ENCODE measurements at regions not wholly inside any gene's neighbourhood (a gene's known extent, or its start where the extent isn't known, plus 50 kb on each side); places are given as distances from the start of the nearest gene placed in this dataset.
A peak's percentile ranks its signal among the peaks of the same experiment; 100 is the strongest.
"Not testable (repeated sequence)": the region's sequence is repeated elsewhere in the genome, so short reads cannot be mapped to it uniquely, and the experiment has no call there.

DNA sequence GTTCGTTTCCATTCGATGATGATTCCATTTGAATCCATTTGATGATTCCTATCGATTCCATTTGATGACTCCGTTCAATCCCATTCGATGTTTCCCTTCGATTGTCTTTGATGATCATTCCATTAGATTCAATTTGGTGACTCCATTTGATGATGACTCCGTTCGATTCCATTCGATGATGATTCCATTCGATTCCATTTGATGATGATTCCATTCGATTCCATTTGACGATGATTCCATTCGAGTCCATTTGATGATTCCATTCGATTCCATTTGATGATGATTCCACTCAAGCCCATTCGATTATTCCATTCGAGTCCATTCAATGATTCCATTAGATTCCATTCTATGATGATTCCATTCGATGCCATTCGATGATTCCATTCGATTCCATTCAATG, 2730.6 kb downstream of the RPIA start:
- not testable (repeated sequence) for H3K27me3 ChIP-seq (replicated peaks; ENCODE audit: control insufficient read depth, insufficient read depth, low read length, poor library complexity, severe bottlenecking); H3K4me1 ChIP-seq (ENCODE audit: control insufficient read depth, insufficient read depth, low read length, poor library complexity, severe bottlenecking); H3K9me3 ChIP-seq (ENCODE audit: control insufficient read depth, low read length); H3K36me3 ChIP-seq (ENCODE audit: control insufficient read depth, insufficient read depth, low read length); H3K27ac ChIP-seq (ENCODE audit: insufficient read depth, low read length, poor library complexity, severe bottlenecking); DNase-seq; H3K4me3 ChIP-seq (ENCODE audit: insufficient read depth, low read depth, low read length, poor library complexity, severe bottlenecking)

DNA sequence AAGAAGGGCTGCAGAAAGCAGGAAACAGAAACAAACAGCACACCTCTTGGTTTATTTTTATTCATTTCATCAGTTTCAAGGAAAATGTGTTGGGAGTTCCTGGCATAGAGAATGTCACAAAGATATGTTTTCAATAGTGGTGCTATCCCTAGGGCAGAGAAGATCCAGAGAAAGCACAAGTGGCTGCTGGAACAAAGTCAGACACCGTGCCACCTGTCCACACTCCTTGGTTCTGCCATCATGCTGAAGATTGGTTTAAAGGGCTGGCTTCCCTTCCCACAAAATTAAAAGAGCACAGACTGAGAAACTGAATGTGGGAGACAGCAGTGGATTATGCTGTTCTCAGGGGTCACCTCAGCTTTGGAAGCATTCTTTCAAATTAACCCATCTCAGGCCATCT, 2735.7 kb downstream of the RPIA start:
- H3K27ac ChIP-seq (ENCODE audit: insufficient read depth, low read length, poor library complexity, severe bottlenecking); H3K4me3 ChIP-seq (ENCODE audit: insufficient read depth, low read depth, low read length, poor library complexity, severe bottlenecking); DNase-seq; H3K36me3 ChIP-seq (ENCODE audit: control insufficient read depth, insufficient read depth, low read length); H3K9me3 ChIP-seq (ENCODE audit: control insufficient read depth, low read length); H3K27me3 ChIP-seq (replicated peaks; ENCODE audit: control insufficient read depth, insufficient read depth, low read length, poor library complexity, severe bottlenecking); H3K4me1 ChIP-seq (ENCODE audit: control insufficient read depth, insufficient read depth, low read length, poor library complexity, severe bottlenecking): not testable (repeated sequence)

DNA sequence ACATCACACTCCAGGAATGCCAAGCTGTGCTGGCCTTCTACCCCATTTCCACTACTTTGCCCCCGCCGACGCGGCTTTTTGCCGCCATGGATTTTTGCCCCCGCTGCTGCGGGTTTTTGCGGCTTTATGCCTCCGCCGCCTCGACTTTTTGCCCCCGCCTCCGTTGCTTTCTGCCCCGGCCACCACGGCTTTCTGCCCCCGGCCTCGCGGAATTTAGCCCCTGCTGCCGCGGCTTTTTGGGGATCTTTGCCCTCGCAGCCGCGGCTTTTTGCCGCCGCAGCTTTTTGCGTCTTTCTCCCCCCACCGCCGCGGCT, 2750.4 kb downstream of the RPIA start:
- peaks cover 12% of the 10 kb centered on the region for H3K27me3 ChIP-seq (replicated peaks; ENCODE audit: control insufficient read depth, insufficient read depth, low read length, poor library complexity, severe bottlenecking)
- H3K4me1 ChIP-seq (ENCODE audit: control insufficient read depth, insufficient read depth, low read length, poor library complexity, severe bottlenecking): peaks cover 12% of the 10 kb centered on the region
- not testable (repeated sequence) for H3K36me3 ChIP-seq (ENCODE audit: control insufficient read depth, insufficient read depth, low read length); H3K27ac ChIP-seq (ENCODE audit: insufficient read depth, low read length, poor library complexity, severe bottlenecking); H3K4me3 ChIP-seq (ENCODE audit: insufficient read depth, low read depth, low read length, poor library complexity, severe bottlenecking); DNase-seq; H3K9me3 ChIP-seq (ENCODE audit: control insufficient read depth, low read length)

DNA sequence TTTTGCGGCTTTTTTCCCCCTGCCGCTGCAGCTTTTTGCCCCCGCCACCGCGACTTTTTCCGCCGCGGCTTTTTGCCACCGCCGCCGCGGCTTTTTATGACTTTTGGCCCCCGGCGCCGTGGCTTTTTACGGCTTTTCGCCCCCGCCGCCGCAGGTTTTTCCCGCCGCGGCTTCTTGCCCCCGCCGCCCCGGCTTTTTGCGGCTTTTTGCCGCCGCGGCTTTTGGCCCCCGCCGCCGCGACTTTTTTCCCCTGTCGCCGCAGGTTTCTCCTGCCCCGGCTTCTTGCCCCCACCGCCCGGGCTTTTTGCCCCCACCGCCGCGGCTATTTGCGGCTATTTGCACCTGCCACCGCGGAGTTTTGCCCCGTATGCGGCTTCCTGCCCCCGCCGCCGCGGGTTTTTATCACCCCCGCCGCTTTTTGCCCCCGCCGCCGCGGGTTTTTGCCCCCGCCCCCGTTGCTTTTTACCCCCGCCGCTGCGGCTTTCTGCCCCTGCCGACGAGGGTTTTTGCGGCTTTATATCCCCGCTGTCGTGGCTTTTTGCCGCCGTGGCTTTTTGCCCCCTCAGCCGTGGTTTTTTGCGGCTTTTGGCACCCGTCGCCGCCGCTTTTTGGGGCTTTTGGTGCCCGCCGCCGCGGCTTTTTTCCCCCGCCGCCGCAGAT, 2750.9 kb downstream of the RPIA start:
- no peak overlapping the region for H3K27ac ChIP-seq (ENCODE audit: insufficient read depth, low read length, poor library complexity, severe bottlenecking)
- no peaks in the 10 kb centered on the region for H3K36me3 ChIP-seq (ENCODE audit: control insufficient read depth, insufficient read depth, low read length)
- peak in 2 of 3 donors; percentile 11 to 17 for DNase-seq
- H3K27me3 ChIP-seq (replicated peaks; ENCODE audit: control insufficient read depth, insufficient read depth, low read length, poor library complexity, severe bottlenecking): peaks cover 12% of the 10 kb centered on the region
- peaks cover 12% of the 10 kb centered on the region for H3K4me1 ChIP-seq (ENCODE audit: control insufficient read depth, insufficient read depth, low read length, poor library complexity, severe bottlenecking)
- H3K9me3 ChIP-seq (ENCODE audit: control insufficient read depth, low read length): no peaks in the 10 kb centered on the region
- H3K4me3 ChIP-seq (ENCODE audit: insufficient read depth, low read depth, low read length, poor library complexity, severe bottlenecking): peak overlapping the region; percentile 49

DNA sequence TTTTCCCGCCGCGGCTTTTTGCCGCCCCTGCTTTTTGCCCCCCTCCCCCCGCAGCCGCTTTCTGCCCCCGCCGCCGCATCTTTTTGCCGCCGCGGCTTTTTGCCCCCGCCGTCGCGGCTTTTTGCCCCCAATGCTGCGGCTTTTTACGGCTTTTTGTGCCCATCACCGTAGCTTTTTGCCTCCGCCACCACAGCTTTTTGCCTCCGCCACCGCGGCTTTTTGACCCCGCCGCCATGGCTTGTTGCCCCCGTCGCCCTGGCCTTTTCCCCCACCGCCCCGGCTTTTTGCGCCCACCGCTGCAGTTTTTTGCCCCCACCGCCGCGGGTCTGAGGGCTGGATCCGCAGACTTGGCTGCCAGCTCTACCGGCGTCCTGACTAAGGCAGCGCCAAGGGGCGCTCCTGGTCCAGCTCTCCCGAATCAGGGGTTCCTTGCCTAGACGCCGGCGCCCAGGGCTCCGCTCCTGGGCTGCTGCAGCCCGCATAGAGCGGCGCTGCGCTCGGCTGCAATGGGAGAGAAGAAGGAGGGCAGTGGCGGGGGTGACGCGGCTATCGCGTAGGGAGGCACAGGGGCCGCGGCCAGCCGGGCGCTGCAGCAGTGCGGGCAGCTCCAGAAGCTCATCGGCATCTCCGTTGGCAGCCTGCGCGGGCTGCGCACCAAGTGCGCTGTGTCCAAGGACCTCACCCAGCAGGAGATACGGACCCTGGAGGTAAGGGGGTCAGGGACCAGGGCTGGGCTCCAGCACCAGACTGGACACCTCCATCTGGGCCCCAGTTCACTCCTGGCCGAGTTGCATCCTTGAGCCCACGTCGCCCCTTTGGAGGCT, 2751.6 kb downstream of the RPIA start:
- H3K27ac ChIP-seq (ENCODE audit: insufficient read depth, low read length, poor library complexity, severe bottlenecking); H3K9me3 ChIP-seq (ENCODE audit: control insufficient read depth, low read length); DNase-seq; H3K36me3 ChIP-seq (ENCODE audit: control insufficient read depth, insufficient read depth, low read length): not testable (repeated sequence)
- H3K4me3 ChIP-seq (ENCODE audit: insufficient read depth, low read depth, low read length, poor library complexity, severe bottlenecking): peak overlapping the region; percentile 49
- H3K27me3 ChIP-seq (replicated peaks; ENCODE audit: control insufficient read depth, insufficient read depth, low read length, poor library complexity, severe bottlenecking): peaks cover 12% of the 10 kb centered on the region
- peaks cover 12% of the 10 kb centered on the region for H3K4me1 ChIP-seq (ENCODE audit: control insufficient read depth, insufficient read depth, low read length, poor library complexity, severe bottlenecking)

DNA sequence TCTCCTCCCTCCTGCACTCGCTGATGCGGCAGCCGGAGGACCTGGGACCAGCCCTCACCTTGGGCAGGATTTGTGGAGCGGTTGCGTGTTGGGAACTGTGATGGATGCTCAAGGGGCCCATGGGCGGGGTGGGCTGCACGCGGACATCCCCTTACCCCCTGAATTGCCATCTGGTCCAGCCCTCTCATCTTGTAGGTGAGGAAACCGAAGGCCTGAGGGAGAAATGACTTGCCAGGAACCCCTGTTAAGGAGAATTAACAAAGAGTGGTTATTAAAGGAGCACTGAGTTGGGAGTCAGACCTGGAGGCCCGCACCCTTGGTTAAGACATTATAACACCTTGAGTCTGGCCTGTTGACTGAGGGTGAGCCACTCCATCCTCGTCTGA, 2752.2 kb downstream of the RPIA start:
- not testable (repeated sequence) for H3K9me3 ChIP-seq (ENCODE audit: control insufficient read depth, low read length); H3K36me3 ChIP-seq (ENCODE audit: control insufficient read depth, insufficient read depth, low read length); H3K27ac ChIP-seq (ENCODE audit: insufficient read depth, low read length, poor library complexity, severe bottlenecking); DNase-seq; H3K4me3 ChIP-seq (ENCODE audit: insufficient read depth, low read depth, low read length, poor library complexity, severe bottlenecking)
- Histone ChIP-seq H3K27me3 (replicated peaks; ENCODE audit: control insufficient read depth, insufficient read depth, low read length, poor library complexity, severe bottlenecking) (peaks cover 12% of the 10 kb centered on the region), H3K4me1 (ENCODE audit: control insufficient read depth, insufficient read depth, low read length, poor library complexity, severe bottlenecking) (peaks cover 12% of the 10 kb centered on the region)

DNA sequence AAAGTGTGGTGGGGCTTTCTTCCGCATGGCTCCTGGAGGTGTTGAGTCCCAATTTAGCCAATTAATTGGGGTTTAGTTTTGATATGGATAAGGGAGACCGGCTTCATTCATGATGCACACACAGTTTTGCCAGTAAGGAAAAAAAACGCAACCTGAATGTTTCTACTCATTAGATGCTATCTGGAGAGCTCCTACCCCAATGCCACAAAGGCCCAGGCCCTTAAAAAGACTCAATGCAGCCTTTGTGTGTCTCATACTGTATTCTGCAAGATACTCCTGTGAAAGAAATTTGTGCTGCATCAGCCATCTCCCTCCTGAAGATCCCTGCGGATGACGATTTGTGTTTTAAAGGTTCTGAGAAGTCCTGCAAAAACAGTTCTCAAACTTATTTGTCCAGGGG, 2754.2 kb downstream of the RPIA start:
- not testable (repeated sequence) for H3K4me3 ChIP-seq (ENCODE audit: insufficient read depth, low read depth, low read length, poor library complexity, severe bottlenecking); DNase-seq; H3K27ac ChIP-seq (ENCODE audit: insufficient read depth, low read length, poor library complexity, severe bottlenecking); H3K36me3 ChIP-seq (ENCODE audit: control insufficient read depth, insufficient read depth, low read length); H3K9me3 ChIP-seq (ENCODE audit: control insufficient read depth, low read length)
- Histone ChIP-seq H3K4me1 (ENCODE audit: control insufficient read depth, insufficient read depth, low read length, poor library complexity, severe bottlenecking) (peaks cover 12% of the 10 kb centered on the region), H3K27me3 (replicated peaks; ENCODE audit: control insufficient read depth, insufficient read depth, low read length, poor library complexity, severe bottlenecking) (peaks cover 12% of the 10 kb centered on the region)

DNA sequence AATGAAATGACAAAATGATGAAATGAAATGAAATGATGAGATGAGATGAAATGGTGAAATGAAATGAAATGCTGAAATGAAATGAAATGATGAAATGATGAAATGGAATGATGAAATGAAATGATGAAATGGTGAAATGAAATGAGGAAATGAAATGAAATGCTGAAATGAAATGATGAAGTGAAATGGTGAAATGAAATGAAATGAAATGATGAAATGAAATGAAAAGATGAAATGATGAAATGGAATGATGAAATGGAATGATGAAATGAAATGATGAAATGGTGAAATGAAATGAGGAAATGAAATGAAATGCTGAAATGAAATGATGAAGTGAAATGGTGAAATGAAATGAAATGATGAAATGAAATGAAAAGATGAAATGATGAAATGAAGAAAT, 2755.0 kb downstream of the RPIA start:
- Histone ChIP-seq H3K4me1 (ENCODE audit: control insufficient read depth, insufficient read depth, low read length, poor library complexity, severe bottlenecking) (peaks cover 12% of the 10 kb centered on the region), H3K27me3 (replicated peaks; ENCODE audit: control insufficient read depth, insufficient read depth, low read length, poor library complexity, severe bottlenecking) (peaks cover 12% of the 10 kb centered on the region)
- not testable (repeated sequence) for H3K9me3 ChIP-seq (ENCODE audit: control insufficient read depth, low read length); H3K27ac ChIP-seq (ENCODE audit: insufficient read depth, low read length, poor library complexity, severe bottlenecking); H3K4me3 ChIP-seq (ENCODE audit: insufficient read depth, low read depth, low read length, poor library complexity, severe bottlenecking); H3K36me3 ChIP-seq (ENCODE audit: control insufficient read depth, insufficient read depth, low read length); DNase-seq

DNA sequence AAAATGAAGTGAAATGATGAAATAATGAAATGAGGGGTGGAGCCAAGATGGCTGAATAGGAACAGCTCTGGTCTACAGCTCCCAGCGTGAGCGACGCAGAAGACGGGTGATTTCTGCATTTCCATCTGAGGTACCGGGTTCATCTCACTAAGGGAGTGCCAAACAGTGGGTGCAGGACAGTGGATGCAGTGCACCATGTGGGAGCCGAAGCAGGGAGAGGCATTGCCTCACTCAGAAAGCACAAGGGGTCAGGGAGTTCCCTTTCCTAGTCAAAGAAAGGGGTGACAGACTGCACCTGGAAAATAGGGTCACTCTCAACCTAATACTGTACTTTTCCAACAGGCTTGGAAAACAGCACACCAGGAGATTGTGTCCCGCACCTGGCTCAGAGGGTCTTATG, 2755.4 kb downstream of the RPIA start:
- H3K36me3 ChIP-seq (ENCODE audit: control insufficient read depth, insufficient read depth, low read length); DNase-seq; H3K27ac ChIP-seq (ENCODE audit: insufficient read depth, low read length, poor library complexity, severe bottlenecking); H3K4me3 ChIP-seq (ENCODE audit: insufficient read depth, low read depth, low read length, poor library complexity, severe bottlenecking); H3K9me3 ChIP-seq (ENCODE audit: control insufficient read depth, low read length): not testable (repeated sequence)
- H3K4me1 ChIP-seq (ENCODE audit: control insufficient read depth, insufficient read depth, low read length, poor library complexity, severe bottlenecking): peaks cover 12% of the 10 kb centered on the region
- peaks cover 12% of the 10 kb centered on the region for H3K27me3 ChIP-seq (replicated peaks; ENCODE audit: control insufficient read depth, insufficient read depth, low read length, poor library complexity, severe bottlenecking)

DNA sequence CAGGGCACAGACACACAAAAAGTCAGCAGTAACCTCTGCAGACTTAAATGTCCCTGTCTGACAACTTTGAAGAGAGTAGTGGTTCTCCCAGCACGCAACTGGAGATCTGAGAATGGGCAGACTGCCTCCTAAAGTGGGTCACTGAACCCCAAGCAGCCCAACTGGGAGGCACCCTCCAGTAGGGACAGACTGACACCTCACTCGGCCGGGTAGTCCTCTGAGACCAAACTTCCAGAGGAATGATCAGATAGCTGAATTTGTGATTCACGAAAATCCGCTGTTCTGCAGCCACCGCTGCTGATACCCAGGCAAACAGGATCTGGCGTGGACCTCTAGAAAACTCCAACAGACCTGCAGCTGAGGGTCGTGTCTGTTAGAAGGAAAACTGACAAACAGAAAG, 2756.0 kb downstream of the RPIA start:
- DNase-seq; H3K9me3 ChIP-seq (ENCODE audit: control insufficient read depth, low read length); H3K36me3 ChIP-seq (ENCODE audit: control insufficient read depth, insufficient read depth, low read length); H3K27ac ChIP-seq (ENCODE audit: insufficient read depth, low read length, poor library complexity, severe bottlenecking); H3K27me3 ChIP-seq (replicated peaks; ENCODE audit: control insufficient read depth, insufficient read depth, low read length, poor library complexity, severe bottlenecking); H3K4me3 ChIP-seq (ENCODE audit: insufficient read depth, low read depth, low read length, poor library complexity, severe bottlenecking); H3K4me1 ChIP-seq (ENCODE audit: control insufficient read depth, insufficient read depth, low read length, poor library complexity, severe bottlenecking): not testable (repeated sequence)

Measured in effector memory CD4-positive, alpha-beta T cell (primary cell).